ENCODE measurements at regions not wholly inside any gene's neighbourhood (a gene's known extent, or its start where the extent isn't known, plus 50 kb on each side); places are given as distances from the start of the nearest gene placed in this dataset.

GRCh38 chr6:110528101-110528929 lies 51.9 kb upstream of the SLC22A16 start:
- TF ChIP-seq SPI1 (IDR thresholded peaks at IDR 0.05; ENCODE audit: low read depth, low read length) (no peak), TAF1 (IDR thresholded peaks at IDR 0.05; ENCODE audit: low read depth, low read length) (no peak), PAX5 (IDR thresholded peaks at IDR 0.05; ENCODE audit: insufficient read depth, low read length, severe bottlenecking) (no peak), POLR2A (IDR thresholded peaks at IDR 0.05; ENCODE audit: low read depth, low read length) (no peak), POU2F2 (IDR thresholded peaks at IDR 0.05; ENCODE audit: low read depth, low read length) (no peak), POLR2AphosphoS5 (IDR thresholded peaks at IDR 0.05; ENCODE audit: low read depth, low read length) (no peak)
- peak; percentile 43 for FAIRE-seq
- peak; percentile 30 for DNase-seq (ENCODE audit: insufficient read length, low spot score)

DNA sequence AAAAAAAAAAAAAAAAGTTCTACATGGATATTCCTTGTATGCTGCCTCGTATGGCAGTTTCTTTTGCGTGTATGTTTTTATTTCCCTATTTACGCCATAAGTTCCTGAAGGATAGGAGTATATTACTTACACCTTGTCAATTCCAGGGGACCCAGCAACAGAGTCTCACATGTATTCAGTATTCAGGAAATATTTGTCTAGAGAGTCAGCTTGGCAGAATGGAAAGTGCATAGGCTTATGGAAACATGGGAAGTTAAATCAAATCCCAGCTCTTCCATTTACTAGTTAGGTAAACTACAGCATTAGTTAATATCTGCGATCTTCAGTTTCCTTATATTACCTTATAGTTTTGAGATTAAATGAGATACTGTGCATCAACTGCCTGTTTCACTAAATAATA lies 51.1 kb upstream of the SLC22A16 start:
- TF ChIP-seq SPI1 (IDR thresholded peaks at IDR 0.05; ENCODE audit: low read depth, low read length) (no peak), POLR2AphosphoS5 (IDR thresholded peaks at IDR 0.05; ENCODE audit: low read depth, low read length) (no peak), TAF1 (IDR thresholded peaks at IDR 0.05; ENCODE audit: low read depth, low read length) (no peak), POU2F2 (IDR thresholded peaks at IDR 0.05; ENCODE audit: low read depth, low read length) (no peak), PAX5 (IDR thresholded peaks at IDR 0.05; ENCODE audit: insufficient read depth, low read length, severe bottlenecking) (no peak), POLR2A (IDR thresholded peaks at IDR 0.05; ENCODE audit: low read depth, low read length) (no peak)
- no peak for FAIRE-seq
- DNase-seq (ENCODE audit: insufficient read length, low spot score): no peak

DNA sequence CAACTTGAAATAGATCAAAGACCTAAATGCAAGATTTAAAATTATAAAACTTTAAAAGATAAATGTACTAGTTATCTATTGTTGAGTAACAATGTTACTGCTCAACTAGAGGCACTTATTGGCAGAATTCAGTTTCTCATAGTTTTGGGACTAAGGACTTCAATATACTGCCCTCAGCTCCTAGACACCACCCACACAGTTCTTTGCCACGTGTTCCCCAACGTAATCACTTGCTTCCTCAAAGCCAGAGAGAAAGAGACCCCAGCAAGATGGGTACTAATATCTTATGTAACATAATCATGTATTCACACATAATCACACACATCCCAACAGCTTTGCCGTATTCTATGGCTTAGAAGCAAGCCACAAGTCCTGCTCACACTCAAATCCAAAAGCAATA lies 50.3 kb upstream of the SLC22A16 start:
- TF ChIP-seq SPI1 (IDR thresholded peaks at IDR 0.05; ENCODE audit: low read depth, low read length) (no peak), POU2F2 (IDR thresholded peaks at IDR 0.05; ENCODE audit: low read depth, low read length) (no peak), TAF1 (IDR thresholded peaks at IDR 0.05; ENCODE audit: low read depth, low read length) (no peak), POLR2AphosphoS5 (IDR thresholded peaks at IDR 0.05; ENCODE audit: low read depth, low read length) (no peak), PAX5 (IDR thresholded peaks at IDR 0.05; ENCODE audit: insufficient read depth, low read length, severe bottlenecking) (no peak), POLR2A (IDR thresholded peaks at IDR 0.05; ENCODE audit: low read depth, low read length) (no peak)
- FAIRE-seq (no peak), DNase-seq (ENCODE audit: insufficient read length, low spot score) (no peak)

Data from GM12891 (cell line).